ENCODE measurements at regions not wholly inside any gene's neighbourhood (a gene's known extent, or its start where the extent isn't known, plus 50 kb on each side); places are given as distances from the start of the nearest gene placed in this dataset.
A peak's percentile ranks its signal among the peaks of the same experiment; 100 is the strongest.
"Not testable (repeated sequence)": the region's sequence is repeated elsewhere in the genome, so short reads cannot be mapped to it uniquely, and the experiment has no call there.

DNA sequence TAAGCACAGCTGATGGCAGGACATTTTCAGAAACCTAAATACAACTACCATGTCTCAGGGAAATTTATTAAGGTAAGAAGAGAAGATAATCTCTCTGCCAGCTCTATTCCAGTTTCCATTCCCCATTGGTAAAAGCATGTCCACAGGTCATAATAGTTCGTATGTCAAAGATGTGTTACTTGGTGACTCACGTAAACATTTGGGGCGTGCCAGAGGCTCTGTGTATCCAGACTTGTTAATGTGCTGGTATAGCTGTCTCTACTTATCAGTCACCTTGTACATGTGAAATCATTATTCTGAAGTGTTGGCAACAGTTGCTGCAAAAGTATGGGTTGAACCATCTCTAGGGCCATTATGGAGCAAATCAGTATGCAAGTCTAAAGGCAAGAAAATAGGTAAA lies 1345.1 kb downstream of the SUCLG1 start:
- H3K9me3 ChIP-seq (ENCODE audit: low read depth, low read length) = no peaks in the 10 kb centered on the region
- H3K4me3 ChIP-seq = no peak overlapping the region
- H3K9ac ChIP-seq (ENCODE audit: insufficient read length) = no peak overlapping the region
- no peaks in the 10 kb centered on the region for H3K36me3 ChIP-seq (ENCODE audit: insufficient read depth, low read length)
- TF ChIP-seq POLR2AphosphoS5 (IDR thresholded peaks at IDR 0.05; ENCODE audit: borderline replicate concordance, low read depth, low read length) = no peak
- no peak for TF ChIP-seq EZH2 (IDR thresholded peaks at IDR 0.05)
- TF ChIP-seq FOXP2 (optimal IDR thresholded peaks at IDR 0.05; ENCODE audit: control extremely low read depth, extremely low read length, insufficient read depth) = no peak
- no peak overlapping the region for H3K27ac ChIP-seq
- DNase-seq (ENCODE audit: low read depth, low spot score) = no peak

DNA sequence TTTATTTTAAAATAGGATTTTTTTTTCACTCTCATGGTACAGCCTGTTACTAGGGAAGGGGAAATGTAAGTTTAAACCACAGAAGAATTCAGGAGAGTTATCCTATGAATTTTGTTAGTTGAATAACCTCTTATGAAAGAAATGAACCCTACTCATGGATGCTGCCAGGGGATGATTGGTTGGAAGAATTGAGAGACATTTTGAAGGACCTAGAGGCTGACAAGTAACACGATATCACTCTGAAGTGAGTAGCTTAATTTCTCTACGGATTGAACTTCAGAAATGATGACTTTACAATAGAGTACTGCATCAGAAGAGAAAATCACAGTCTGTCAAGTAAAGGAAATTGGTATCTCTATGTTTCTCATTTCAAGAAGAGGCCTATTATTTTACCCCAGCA lies 1346.2 kb downstream of the SUCLG1 start:
- Histone ChIP-seq H3K4me3 (no peak overlapping the region), H3K27ac (no peak overlapping the region), H3K36me3 (ENCODE audit: insufficient read depth, low read length) (no peaks in the 10 kb centered on the region), H3K9ac (ENCODE audit: insufficient read length) (no peak overlapping the region), H3K9me3 (ENCODE audit: low read depth, low read length) (no peaks in the 10 kb centered on the region)
- no peak for DNase-seq (ENCODE audit: low read depth, low spot score)
- TF ChIP-seq FOXP2 (optimal IDR thresholded peaks at IDR 0.05; ENCODE audit: control extremely low read depth, extremely low read length, insufficient read depth) (no peak), EZH2 (IDR thresholded peaks at IDR 0.05) (no peak)

GRCh38 chr2:83109284-83109683 lies 1349.8 kb downstream of the SUCLG1 start:
- H3K9me3 ChIP-seq (ENCODE audit: low read depth, low read length) = no peaks in the 10 kb centered on the region
- no peak overlapping the region for H3K9ac ChIP-seq (ENCODE audit: insufficient read length)
- no peak for DNase-seq (ENCODE audit: low read depth, low spot score)
- TF ChIP-seq EZH2 (IDR thresholded peaks at IDR 0.05) (no peak), POLR2AphosphoS5 (IDR thresholded peaks at IDR 0.05; ENCODE audit: borderline replicate concordance, low read depth, low read length) (no peak), FOXP2 (optimal IDR thresholded peaks at IDR 0.05; ENCODE audit: control extremely low read depth, extremely low read length, insufficient read depth) (no peak)
- no peak overlapping the region for H3K4me3 ChIP-seq
- no peak overlapping the region for H3K27ac ChIP-seq
- no peaks in the 10 kb centered on the region for H3K36me3 ChIP-seq (ENCODE audit: insufficient read depth, low read length)

- Histone ChIP-seq H3K36me3 (ENCODE audit: insufficient read depth, low read length) (no peaks in the 10 kb centered on the region), H3K9me3 (ENCODE audit: low read depth, low read length) (no peaks in the 10 kb centered on the region), H3K27ac (no peak overlapping the region), H3K9ac (ENCODE audit: insufficient read length) (no peak overlapping the region), H3K4me3 (no peak overlapping the region)
- DNase-seq (ENCODE audit: low read depth, low spot score) = no peak
- TF ChIP-seq EZH2 (IDR thresholded peaks at IDR 0.05) (no peak), FOXP2 (optimal IDR thresholded peaks at IDR 0.05; ENCODE audit: control extremely low read depth, extremely low read length, insufficient read depth) (no peak), POLR2AphosphoS5 (IDR thresholded peaks at IDR 0.05; ENCODE audit: borderline replicate concordance, low read depth, low read length) (no peak)
These were observed 1352.2 kb downstream of the SUCLG1 start for GRCh38 chr2:83106853-83107252.

- Histone ChIP-seq H3K27ac (no peak overlapping the region), H3K4me3 (no peak overlapping the region), H3K36me3 (ENCODE audit: insufficient read depth, low read length) (no peaks in the 10 kb centered on the region), H3K9ac (ENCODE audit: insufficient read length) (no peak overlapping the region), H3K9me3 (ENCODE audit: low read depth, low read length) (no peaks in the 10 kb centered on the region)
- DNase-seq (ENCODE audit: low read depth, low spot score) = no peak
- TF ChIP-seq FOXP2 (optimal IDR thresholded peaks at IDR 0.05; ENCODE audit: control extremely low read depth, extremely low read length, insufficient read depth) (no peak), POLR2AphosphoS5 (IDR thresholded peaks at IDR 0.05; ENCODE audit: borderline replicate concordance, low read depth, low read length) (no peak), EZH2 (IDR thresholded peaks at IDR 0.05) (no peak)
These were observed 1354.9 kb downstream of the SUCLG1 start for GRCh38 chr2:83104202-83104601.

DNA sequence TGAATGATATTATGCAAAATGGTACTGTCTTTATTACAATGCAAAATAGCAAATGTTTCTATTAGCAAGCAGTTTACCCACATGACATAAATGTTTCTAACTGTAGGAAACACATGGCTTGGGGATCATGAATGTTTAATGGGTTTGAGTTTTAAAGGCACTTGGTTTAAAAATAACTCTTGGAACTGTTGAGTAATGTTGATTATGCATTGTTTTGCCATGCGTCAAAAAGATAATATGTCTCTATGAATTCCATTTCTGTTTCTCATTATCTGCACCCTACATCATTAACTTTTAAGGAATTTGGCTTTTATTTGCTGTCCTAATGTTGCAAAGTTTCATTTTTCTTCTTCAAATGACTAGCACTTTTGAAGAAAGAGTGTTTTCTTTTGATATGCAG lies 1355.5 kb downstream of the SUCLG1 start:
- Histone ChIP-seq H3K4me3 (no peak overlapping the region), H3K36me3 (ENCODE audit: insufficient read depth, low read length) (no peaks in the 10 kb centered on the region), H3K9ac (ENCODE audit: insufficient read length) (no peak overlapping the region), H3K9me3 (ENCODE audit: low read depth, low read length) (no peaks in the 10 kb centered on the region), H3K27ac (no peak overlapping the region)
- no peak for TF ChIP-seq EZH2 (IDR thresholded peaks at IDR 0.05)
- TF ChIP-seq FOXP2 (optimal IDR thresholded peaks at IDR 0.05; ENCODE audit: control extremely low read depth, extremely low read length, insufficient read depth) = no peak
- no peak for TF ChIP-seq POLR2AphosphoS5 (IDR thresholded peaks at IDR 0.05; ENCODE audit: borderline replicate concordance, low read depth, low read length)
- DNase-seq (ENCODE audit: low read depth, low spot score) = no peak

- not testable (repeated sequence) for H3K27ac ChIP-seq; DNase-seq (ENCODE audit: low read depth, low spot score); H3K9ac ChIP-seq (ENCODE audit: insufficient read length); H3K36me3 ChIP-seq (ENCODE audit: insufficient read depth, low read length); H3K4me3 ChIP-seq; H3K9me3 ChIP-seq (ENCODE audit: low read depth, low read length)
These were observed 1370.0 kb downstream of the SUCLG1 start for GRCh38 chr2:83089051-83089450.

- DNase-seq (ENCODE audit: low read depth, low spot score) = no peak
- H3K27ac ChIP-seq = no peak overlapping the region
- no peaks in the 10 kb centered on the region for H3K9me3 ChIP-seq (ENCODE audit: low read depth, low read length)
- TF ChIP-seq FOXP2 (optimal IDR thresholded peaks at IDR 0.05; ENCODE audit: control extremely low read depth, extremely low read length, insufficient read depth) (no peak), EZH2 (IDR thresholded peaks at IDR 0.05) (no peak), POLR2AphosphoS5 (IDR thresholded peaks at IDR 0.05; ENCODE audit: borderline replicate concordance, low read depth, low read length) (no peak)
- H3K9ac ChIP-seq (ENCODE audit: insufficient read length) = no peak overlapping the region
- H3K36me3 ChIP-seq (ENCODE audit: insufficient read depth, low read length) = no peaks in the 10 kb centered on the region
- no peak overlapping the region for H3K4me3 ChIP-seq
These were observed 1373.2 kb downstream of the SUCLG1 start for GRCh38 chr2:83085869-83086268.

DNA sequence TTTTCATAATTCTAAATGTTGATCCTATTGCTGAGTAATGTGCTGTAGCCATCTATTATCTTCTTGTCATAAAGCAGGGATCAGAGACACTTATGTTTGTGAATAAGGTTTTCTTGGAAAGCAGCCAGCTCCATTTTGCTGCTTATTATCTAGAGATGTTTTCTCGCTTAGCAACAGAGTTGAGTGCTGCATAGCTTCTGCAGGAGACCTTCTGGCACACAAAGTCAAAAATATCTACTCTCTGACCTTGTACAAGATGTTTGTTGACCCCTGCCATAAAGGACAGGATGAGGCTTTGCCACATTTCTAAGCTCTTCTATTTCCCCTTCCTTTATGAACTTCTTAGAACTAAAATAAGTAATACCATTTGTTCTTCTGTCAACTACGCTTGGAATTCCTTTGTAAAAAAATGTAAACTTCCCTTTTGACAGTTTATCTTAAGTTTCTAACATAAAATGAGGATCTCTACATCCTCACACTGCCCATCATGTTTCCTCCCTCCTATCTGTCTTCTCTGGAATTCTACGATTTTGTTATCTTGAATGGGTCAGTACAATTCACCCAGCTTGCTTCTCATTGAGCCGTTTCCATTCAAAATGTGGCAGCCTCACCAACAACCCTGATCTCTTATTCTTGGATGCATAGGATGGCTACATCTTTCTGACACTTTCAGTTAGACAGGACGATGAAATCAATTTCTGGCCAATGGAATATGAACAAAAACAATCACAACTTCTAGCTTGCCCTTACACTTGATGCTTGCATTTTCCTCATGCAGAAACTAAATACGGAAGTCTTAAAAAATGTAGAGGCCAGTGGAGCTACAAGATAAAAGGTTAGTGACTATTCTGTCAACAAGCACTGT lies 1377.0 kb downstream of the SUCLG1 start:
- DNase-seq (ENCODE audit: low read depth, low spot score) = peak; percentile 16
- H3K9ac ChIP-seq (ENCODE audit: insufficient read length) = no peak overlapping the region
- no peak for TF ChIP-seq POLR2AphosphoS5 (IDR thresholded peaks at IDR 0.05; ENCODE audit: borderline replicate concordance, low read depth, low read length)
- no peak for TF ChIP-seq EZH2 (IDR thresholded peaks at IDR 0.05)
- no peak for TF ChIP-seq FOXP2 (optimal IDR thresholded peaks at IDR 0.05; ENCODE audit: control extremely low read depth, extremely low read length, insufficient read depth)
- H3K4me3 ChIP-seq = no peak overlapping the region
- no peak overlapping the region for H3K27ac ChIP-seq
- H3K36me3 ChIP-seq (ENCODE audit: insufficient read depth, low read length) = no peaks in the 10 kb centered on the region
- no peaks in the 10 kb centered on the region for H3K9me3 ChIP-seq (ENCODE audit: low read depth, low read length)

All from SK-N-MC (cell line).